COR-L47 (cell line): ENCODE measurements at regions not wholly inside any gene's neighbourhood (a gene's known extent, or its start where the extent isn't known, plus 50 kb on each side); places are given as distances from the start of the nearest gene placed in this dataset.

Source experiments
- DNase-seq: peaks from one replicate; lab custom pipeline; 2025; lab: John Stamatoyannopoulos, UW

GRCh38 chr7:96928965-96929364, 76.4 kb upstream of the DLX6 start:
- DNase-seq: no peak

GRCh38 chr7:96931891-96932290, 73.5 kb upstream of the DLX6 start:
- no peak for DNase-seq

GRCh38 chr7:96933067-96933645, 72.2 kb upstream of the DLX6 start:
- DNase-seq: no peak

DNA sequence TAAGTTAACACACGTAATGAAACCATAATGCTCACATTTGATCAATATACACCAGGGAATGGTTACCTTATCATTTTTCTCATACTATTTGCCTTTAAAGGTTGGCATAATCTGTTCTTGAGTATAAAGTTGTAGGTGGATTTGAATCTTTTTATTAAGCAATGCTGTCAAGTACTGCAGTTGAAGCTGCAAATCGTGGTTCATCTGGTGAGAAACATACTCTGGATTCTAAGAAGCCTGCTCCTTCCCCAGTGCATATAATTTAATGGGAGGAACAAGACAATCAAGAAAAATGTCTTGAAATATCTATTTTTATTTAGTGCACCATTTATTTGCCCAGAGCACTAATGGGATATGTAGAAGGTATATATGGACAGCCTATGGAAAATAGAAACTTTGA, 68.7 kb upstream of the DLX6 start:
- DNase-seq: no peak

DNA sequence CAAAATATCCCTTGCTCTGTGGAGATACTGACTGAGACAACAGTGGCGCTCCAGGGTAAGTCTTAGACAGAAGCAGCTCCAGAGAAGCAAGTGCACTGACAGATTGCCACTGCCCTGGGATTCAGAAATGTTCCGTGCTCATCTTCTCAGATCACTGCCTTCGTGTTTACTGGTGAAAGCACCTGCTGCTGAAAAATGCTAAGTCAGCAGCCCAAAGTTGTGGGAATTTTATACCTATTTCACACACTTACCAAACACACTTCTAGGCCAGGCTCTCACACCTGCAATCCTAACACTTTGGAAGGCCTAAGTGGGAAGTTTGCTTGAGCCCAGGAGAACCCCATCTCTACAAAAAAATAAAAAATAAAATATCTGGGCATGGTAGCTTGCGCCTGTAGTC, 63.2 kb upstream of the DLX6 start:
- no peak for DNase-seq

GRCh38 chr7:96949766-96950165, 55.6 kb upstream of the DLX6 start:
- no peak for DNase-seq

- no peak for DNase-seq
Measured at GRCh38 chr7:96952974-96953391, 52.4 kb upstream of the DLX6 start.

- no peak for DNase-seq
Measured at GRCh38 chr7:96953676-96954513, 51.5 kb upstream of the DLX6 start.
